NCI-H1436 treated with DMSO at 0.1 percent for 48 hours (cell line): ENCODE measurements at regions not wholly inside any gene's neighbourhood (a gene's known extent, or its start where the extent isn't known, plus 50 kb on each side); places are given as distances from the start of the nearest gene placed in this dataset.
"Not testable (repeated sequence)": the region's sequence is repeated elsewhere in the genome, so short reads cannot be mapped to it uniquely, and the experiment has no call there.

Experiments
- DNase-seq: peaks from one replicate; lab custom pipeline; 2025; lab: John Stamatoyannopoulos, UW

- DNase-seq: no peak
Measured at GRCh38 chr9:78383130-78383529, 86.2 kb downstream of the PSAT1 start.

- no peak for DNase-seq
Measured at GRCh38 chr9:78386348-78386747, 89.4 kb downstream of the PSAT1 start.

- no peak for DNase-seq
Measured at GRCh38 chr9:78386773-78387172, 89.8 kb downstream of the PSAT1 start.

GRCh38 chr9:78393340-78393739, 96.4 kb downstream of the PSAT1 start:
- DNase-seq: no peak

- DNase-seq: no peak
Measured at GRCh38 chr9:78393932-78394331, 97.0 kb downstream of the PSAT1 start.

DNA sequence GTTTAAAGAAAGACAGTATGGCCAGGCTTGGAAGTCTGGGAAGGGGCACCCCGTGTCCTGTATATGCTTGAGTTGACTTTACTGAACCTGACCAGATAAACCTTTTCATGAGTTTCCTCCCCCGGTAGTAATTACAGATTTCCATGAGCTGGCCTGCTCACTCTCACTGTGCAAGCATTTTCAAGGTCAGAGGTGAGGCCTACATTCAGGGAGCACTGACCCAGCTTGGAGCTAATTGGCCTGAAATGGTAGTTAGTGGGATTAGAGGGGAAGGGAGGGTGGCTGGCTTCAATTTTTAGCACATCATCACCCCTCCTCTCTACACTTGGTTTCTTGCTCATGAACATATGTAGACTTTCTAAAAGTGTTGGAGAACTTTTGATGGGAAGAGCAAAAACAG, 99.2 kb downstream of the PSAT1 start:
- no peak for DNase-seq

- no peak for DNase-seq
Measured at GRCh38 chr9:78397045-78397444, 100.1 kb downstream of the PSAT1 start.

DNA sequence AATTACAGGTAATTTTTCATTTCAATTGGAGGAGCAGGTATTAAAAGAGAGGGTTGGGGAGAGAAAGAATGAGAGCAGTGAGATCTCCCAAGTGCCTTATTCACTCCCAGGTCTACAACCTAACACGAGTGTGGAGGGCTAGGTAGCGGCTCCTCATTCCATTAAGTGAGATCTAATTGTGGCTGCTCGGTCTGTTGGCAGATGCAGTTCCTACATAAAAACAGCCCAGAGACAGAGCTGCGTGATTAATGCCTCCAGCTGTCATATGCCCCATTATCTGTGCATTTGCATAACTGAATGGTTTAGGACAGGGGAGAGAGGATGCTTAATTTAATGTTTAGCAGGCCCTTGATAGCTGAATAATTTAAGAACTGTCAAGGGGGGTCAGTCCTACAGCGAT, 100.5 kb downstream of the PSAT1 start:
- DNase-seq: peak; percentile 87

- DNase-seq: no peak
Measured at GRCh38 chr9:78399153-78399552, 102.2 kb downstream of the PSAT1 start.

- no peak for DNase-seq
Measured at GRCh38 chr9:78400496-78400895, 103.6 kb downstream of the PSAT1 start.

- no peak for DNase-seq
Measured at GRCh38 chr9:78405461-78405860, 108.5 kb downstream of the PSAT1 start.

- no peak for DNase-seq
Measured at GRCh38 chr9:78406146-78406545, 109.2 kb downstream of the PSAT1 start.

- no peak for DNase-seq
Measured at GRCh38 chr9:78406933-78407332, 110.0 kb downstream of the PSAT1 start.

DNA sequence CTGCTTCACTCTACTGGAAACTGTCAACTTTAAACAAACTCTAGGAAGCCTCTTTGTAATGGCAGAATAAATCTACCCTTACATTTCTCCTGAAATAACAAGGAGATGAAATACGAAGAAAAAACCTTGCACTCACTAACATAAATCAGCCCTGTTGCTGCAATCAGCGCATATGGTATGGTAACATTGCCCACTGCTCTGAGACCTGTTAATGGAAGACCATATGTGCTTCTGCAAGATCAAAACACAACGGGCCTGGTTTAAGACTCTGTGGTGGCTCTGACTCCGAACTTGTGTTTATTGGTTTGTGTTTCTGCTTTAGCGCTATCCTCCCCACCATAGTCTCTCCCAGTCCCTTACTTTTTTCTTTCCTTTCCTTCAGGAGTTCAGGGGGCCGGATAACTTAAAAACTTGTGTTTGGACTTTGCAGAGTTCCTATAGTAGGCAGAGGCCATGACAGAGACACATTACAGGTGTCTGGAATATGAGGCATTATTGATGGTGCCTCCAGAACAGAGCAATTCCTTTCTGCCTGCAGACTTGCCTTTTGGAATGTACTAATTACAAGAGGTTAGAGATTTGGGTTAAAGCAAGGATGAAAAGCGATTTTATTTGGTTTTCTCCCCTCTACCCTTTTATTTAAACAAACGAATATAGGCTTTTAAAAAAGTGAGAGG, 110.8 kb downstream of the PSAT1 start:
- no peak for DNase-seq

GRCh38 chr9:78408388-78408787, 111.5 kb downstream of the PSAT1 start:
- no peak for DNase-seq

DNA sequence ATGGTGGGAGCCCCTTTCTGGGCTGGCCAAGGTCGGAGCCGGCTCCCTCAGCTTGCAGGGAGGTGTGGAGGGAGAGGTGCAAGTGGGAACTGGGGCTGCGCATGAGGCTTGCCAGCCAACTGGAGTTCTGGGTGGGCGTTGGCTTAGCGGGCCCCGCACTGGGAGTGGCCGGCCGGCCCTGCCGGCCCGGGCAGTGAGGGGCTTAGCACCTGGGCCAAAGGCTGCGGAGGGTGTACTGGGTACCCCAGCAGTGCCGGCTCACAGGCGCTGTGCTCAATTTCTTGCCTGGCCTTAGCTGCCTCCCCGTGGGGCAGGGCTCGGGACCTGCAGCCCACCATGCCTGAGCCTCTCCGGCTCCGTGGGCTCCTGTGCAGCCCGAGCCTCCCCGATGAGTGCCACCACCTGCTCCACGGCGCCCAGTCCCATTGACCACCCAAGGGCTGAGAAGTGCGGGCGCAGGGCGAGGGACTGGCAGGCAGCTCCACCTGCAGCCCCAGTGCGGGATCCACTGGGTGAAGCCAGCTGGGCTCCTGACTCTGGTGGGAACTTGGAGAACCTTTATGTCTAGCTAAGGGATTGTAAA, 113.1 kb downstream of the PSAT1 start:
- DNase-seq: not testable (repeated sequence)

GRCh38 chr9:78422309-78422708, 125.4 kb downstream of the PSAT1 start:
- no peak for DNase-seq

- no peak for DNase-seq
Measured at GRCh38 chr9:78424299-78424698, 127.4 kb downstream of the PSAT1 start.

DNA sequence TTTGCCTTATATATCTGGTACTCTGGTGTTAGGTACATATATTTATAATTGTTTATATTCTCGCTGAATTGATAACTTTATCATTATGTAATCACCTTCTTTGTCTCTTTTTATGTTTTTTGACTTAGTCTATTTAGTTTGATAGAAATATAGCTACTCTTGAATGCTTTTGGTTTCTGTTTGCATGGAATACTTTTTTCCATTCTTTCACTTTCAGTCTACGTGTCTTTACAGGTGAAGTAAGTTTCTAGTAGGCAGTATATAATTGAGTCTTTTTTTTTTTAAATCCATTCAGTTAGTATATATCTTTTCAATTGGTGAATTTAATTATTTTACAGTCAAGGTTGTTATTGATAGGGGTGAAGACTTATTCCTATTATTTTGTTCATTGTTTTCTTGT, 131.7 kb downstream of the PSAT1 start:
- no peak for DNase-seq

GRCh38 chr9:78430387-78430786, 133.5 kb downstream of the PSAT1 start:
- no peak for DNase-seq

DNA sequence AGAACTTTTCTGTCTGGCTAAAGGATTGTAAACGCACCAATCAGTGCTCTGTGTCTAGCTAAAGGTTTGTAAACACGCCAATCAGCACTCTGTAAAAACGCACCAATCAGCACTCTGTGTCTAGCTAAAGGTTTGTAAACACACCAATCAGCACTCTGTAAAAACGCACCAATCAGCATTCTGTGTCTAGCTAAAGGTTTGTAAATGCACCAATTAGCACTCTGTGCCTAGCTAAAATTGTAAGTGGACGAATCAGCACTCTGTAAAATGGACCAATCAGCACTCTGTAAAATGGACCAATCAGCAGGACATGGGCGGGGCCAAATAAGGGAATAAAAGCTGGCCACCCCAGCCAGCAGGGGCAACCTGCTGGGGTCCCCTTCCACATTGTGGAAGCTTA, 134.1 kb downstream of the PSAT1 start:
- not testable (repeated sequence) for DNase-seq

DNA sequence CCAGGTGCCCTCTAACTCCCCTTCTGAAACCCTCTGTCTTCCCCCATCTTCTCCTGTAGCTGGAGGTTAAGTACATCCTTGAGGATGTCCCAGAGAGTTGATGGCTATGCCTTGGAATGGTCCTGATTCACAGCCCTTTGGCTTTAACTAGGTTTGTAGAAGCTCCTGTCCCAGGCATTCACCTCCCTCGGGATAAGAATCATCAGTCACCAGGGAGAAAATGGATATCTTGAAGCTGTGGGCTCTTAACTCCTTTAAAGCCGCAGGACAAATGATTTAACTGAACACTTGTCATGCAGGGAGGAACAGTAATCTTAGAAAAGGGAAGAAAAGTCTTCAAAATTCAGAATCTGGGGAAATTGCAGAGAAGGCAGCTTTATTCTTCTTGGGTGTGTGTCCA, 139.9 kb downstream of the PSAT1 start:
- no peak for DNase-seq

DNA sequence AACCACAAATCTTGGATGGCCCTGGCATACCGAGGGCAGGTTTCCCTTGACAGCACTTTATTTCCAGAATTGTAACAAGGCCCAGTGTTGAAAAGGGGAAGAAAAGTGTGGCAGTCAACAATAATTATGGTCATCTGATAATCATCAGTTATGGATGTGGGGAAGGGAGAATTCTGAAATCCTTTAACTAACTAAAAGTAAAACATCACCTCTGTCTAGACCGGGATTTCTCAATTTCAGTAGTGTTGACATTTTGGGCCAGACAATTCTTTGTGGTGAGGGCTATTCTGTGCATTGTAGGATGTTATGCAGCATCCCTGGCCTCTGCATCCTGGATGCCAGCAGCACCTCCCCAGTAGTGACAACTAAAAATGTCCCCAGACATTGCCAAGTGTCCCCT, 140.4 kb downstream of the PSAT1 start:
- no peak for DNase-seq

- DNase-seq: no peak
Measured at GRCh38 chr9:78437806-78438205, 140.9 kb downstream of the PSAT1 start.
